Smooth muscle cell (in vitro differentiated cells): ENCODE measurements at regions not wholly inside any gene's neighbourhood (a gene's known extent, or its start where the extent isn't known, plus 50 kb on each side); places are given as distances from the start of the nearest gene placed in this dataset.

ENCODE experiments used
- DNase-seq: peaks from one replicate; lab custom pipeline; 2025; ENCODE audit not compliant: unreplicated experiment; lab: John Stamatoyannopoulos, UW
- H2AFZ ChIP-seq: fragments of 200-600 bp; sonication (generic); 2 replicates; pipeline ENCODE4 v1.6.0; 2016; ENCODE audit warnings: antibody characterized with exemption, low read depth, mild to moderate bottlenecking
- H3F3A ChIP-seq: fragments of 200-600 bp; sonication (generic); 2 replicates; pipeline ENCODE4 v1.6.0; 2017; ENCODE audit warnings: antibody characterized with exemption, low read depth
- H3K27ac ChIP-seq: fragments of 200-600 bp; sonication (generic); 2 replicates; pipeline ENCODE4 v1.5.1; 2016; ENCODE audit warnings: low read depth, mild to moderate bottlenecking
- H3K27me3 ChIP-seq: fragments of 200-600 bp; sonication (generic); 2 replicates; pipeline ENCODE4 v1.6.1; 2016; ENCODE audit warnings: low read depth, mild to moderate bottlenecking
- H3K36me3 ChIP-seq: fragments of 200-600 bp; sonication (generic); 2 replicates; pipeline ENCODE4 v1.5.1; 2016; ENCODE audit warnings: low read depth
- H3K4me1 ChIP-seq: fragments of 200-600 bp; sonication (generic); 2 replicates; pipeline ENCODE4 v1.5.1; 2016; ENCODE audit warnings: low read depth
- H3K4me2 ChIP-seq: fragments of 200-600 bp; sonication (generic); 2 replicates; pipeline ENCODE4 v1.6.0; 2016; ENCODE audit warnings: mild to moderate bottlenecking
- H3K4me3 ChIP-seq: fragments of 200-600 bp; sonication (generic); 2 replicates; pipeline ENCODE4 v1.5.1; 2016; ENCODE audit warnings: mild to moderate bottlenecking
- H3K79me2 ChIP-seq: fragments of 200-600 bp; sonication (generic); 2 replicates; pipeline ENCODE4 v1.6.0; 2016; ENCODE audit warnings: low read depth, mild to moderate bottlenecking
- H3K9ac ChIP-seq: fragments of 200-600 bp; sonication (generic); 2 replicates; pipeline ENCODE4 v1.6.0; 2016; ENCODE audit warnings: low read depth
- H3K9me3 ChIP-seq: fragments of 200-600 bp; sonication (generic); replicated peaks from 2 replicates; pipeline ENCODE4 v1.5.1; 2016; ENCODE audit warnings: low read depth
- H4K20me1 ChIP-seq: fragments of 200-600 bp; sonication (generic); 2 replicates; pipeline ENCODE4 v1.6.0; 2016; ENCODE audit warnings: low read depth
- WGBS: methylation state at CpG from one replicate; pipeline ENCODE4 v1.1.7; 2016; ENCODE audit warnings: low lambda C conversion rate; 5-methylcytosine and 5-hydroxymethylcytosine counted together
- TF ChIP-seq, protein P1 (sequence below): fragments of 200-600 bp; sonication (generic); IDR thresholded peaks from 2 replicates; pipeline ENCODE4 v1.5.1; 2017; ENCODE audit warnings: borderline replicate concordance, mild to moderate bottlenecking, antibody characterized with exemption; ENCODE audit not compliant: insufficient read depth, poor library complexity, severe bottlenecking

DNA sequence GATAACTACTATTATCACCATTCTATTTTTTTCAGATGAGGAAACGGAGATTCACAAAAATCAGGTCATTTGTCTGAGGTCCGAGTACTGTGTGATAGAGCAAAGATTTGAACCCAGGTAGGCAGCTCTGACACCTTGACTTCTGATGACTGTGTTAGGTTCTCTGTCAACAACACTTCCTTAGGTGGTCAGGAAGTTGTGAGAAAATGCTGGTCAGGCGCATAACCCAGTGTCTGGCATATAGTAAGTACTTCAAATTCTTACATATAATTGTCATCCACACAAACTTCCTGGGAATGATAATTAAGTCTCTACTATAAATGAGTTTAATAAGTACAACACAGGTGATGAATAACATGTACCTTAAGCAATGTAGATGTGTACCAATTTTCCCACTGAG, 381.5 kb downstream of the NEBL start:
- Histone ChIP-seq H3K27ac (no peak overlapping the region), H3K9ac (no peak overlapping the region), H3K36me3 (no peaks in the 10 kb centered on the region), H3K79me2 (no peaks in the 10 kb centered on the region), H2AFZ (no peak overlapping the region), H3K27me3 (no peaks in the 10 kb centered on the region), H4K20me1 (no peaks in the 10 kb centered on the region), H3K4me3 (no peak overlapping the region), H3F3A (no peaks in the 10 kb centered on the region), H3K9me3 (no peaks in the 10 kb centered on the region), H3K4me2 (no peak overlapping the region), H3K4me1 (no peaks in the 10 kb centered on the region)
- no peak for DNase-seq
- TF ChIP-seq, protein P1, sequence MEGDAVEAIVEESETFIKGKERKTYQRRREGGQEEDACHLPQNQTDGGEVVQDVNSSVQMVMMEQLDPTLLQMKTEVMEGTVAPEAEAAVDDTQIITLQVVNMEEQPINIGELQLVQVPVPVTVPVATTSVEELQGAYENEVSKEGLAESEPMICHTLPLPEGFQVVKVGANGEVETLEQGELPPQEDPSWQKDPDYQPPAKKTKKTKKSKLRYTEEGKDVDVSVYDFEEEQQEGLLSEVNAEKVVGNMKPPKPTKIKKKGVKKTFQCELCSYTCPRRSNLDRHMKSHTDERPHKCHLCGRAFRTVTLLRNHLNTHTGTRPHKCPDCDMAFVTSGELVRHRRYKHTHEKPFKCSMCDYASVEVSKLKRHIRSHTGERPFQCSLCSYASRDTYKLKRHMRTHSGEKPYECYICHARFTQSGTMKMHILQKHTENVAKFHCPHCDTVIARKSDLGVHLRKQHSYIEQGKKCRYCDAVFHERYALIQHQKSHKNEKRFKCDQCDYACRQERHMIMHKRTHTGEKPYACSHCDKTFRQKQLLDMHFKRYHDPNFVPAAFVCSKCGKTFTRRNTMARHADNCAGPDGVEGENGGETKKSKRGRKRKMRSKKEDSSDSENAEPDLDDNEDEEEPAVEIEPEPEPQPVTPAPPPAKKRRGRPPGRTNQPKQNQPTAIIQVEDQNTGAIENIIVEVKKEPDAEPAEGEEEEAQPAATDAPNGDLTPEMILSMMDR: no peak
- WGBS: 88% methylated on average over 3 of the region's 3 CpGs

DNA sequence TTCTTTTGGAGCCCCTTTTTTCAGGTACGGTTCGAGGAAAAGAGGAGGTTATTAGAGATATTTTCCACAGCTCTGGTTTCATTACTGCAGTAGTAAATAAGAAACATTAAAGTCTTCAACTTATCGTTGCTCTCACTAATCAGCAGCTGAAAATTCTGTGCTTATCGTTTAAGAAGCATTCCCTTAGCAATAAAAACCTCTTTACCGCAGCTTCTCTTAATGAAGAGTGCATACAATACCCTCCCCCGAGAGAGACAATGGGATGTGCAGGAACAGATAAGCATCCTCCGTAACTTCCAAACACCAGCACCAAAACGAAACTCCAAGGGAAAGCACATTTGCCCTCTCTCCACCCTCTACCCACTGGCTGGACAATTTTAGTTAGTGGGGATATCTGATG, 384.5 kb downstream of the NEBL start:
- Histone ChIP-seq H3F3A (no peaks in the 10 kb centered on the region), H3K4me3 (no peak overlapping the region), H4K20me1 (no peaks in the 10 kb centered on the region), H3K9me3 (no peaks in the 10 kb centered on the region), H3K4me2 (no peak overlapping the region), H3K9ac (no peak overlapping the region), H3K27me3 (no peaks in the 10 kb centered on the region), H2AFZ (no peak overlapping the region), H3K36me3 (no peaks in the 10 kb centered on the region), H3K27ac (no peak overlapping the region), H3K4me1 (no peaks in the 10 kb centered on the region), H3K79me2 (no peaks in the 10 kb centered on the region)
- TF ChIP-seq, protein P1: no peak
- DNase-seq: no peak
- WGBS: 82% methylated on average over 8 of the region's 8 CpGs

DNA sequence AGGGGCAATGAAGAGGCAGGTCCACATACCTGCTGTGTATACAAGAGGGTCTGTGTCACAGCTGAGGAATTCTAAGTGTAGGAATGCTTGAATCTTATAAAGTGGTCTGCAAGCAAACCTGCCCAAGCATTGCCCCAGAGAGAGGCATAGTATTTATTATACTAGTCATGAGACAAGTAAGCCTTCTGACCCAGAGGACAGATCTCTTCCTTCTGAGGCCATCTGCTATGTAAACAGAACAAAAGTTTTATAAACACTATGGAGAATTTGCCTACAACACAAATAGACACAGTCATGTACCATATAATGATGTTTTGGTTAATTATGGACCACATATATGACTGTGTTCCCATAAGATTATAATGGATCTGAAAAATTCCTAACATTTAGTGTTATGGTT, 388.2 kb downstream of the NEBL start:
- Histone ChIP-seq H3K79me2 (no peaks in the 10 kb centered on the region), H3K27ac (no peak overlapping the region), H3K9me3 (no peaks in the 10 kb centered on the region), H4K20me1 (no peaks in the 10 kb centered on the region), H3K4me3 (no peak overlapping the region), H3K4me1 (no peaks in the 10 kb centered on the region), H3K36me3 (no peaks in the 10 kb centered on the region), H2AFZ (no peak overlapping the region), H3K4me2 (no peak overlapping the region), H3K27me3 (no peaks in the 10 kb centered on the region), H3K9ac (no peak overlapping the region), H3F3A (no peaks in the 10 kb centered on the region)
- TF ChIP-seq, protein P1: no peak
- no peak for DNase-seq

DNA sequence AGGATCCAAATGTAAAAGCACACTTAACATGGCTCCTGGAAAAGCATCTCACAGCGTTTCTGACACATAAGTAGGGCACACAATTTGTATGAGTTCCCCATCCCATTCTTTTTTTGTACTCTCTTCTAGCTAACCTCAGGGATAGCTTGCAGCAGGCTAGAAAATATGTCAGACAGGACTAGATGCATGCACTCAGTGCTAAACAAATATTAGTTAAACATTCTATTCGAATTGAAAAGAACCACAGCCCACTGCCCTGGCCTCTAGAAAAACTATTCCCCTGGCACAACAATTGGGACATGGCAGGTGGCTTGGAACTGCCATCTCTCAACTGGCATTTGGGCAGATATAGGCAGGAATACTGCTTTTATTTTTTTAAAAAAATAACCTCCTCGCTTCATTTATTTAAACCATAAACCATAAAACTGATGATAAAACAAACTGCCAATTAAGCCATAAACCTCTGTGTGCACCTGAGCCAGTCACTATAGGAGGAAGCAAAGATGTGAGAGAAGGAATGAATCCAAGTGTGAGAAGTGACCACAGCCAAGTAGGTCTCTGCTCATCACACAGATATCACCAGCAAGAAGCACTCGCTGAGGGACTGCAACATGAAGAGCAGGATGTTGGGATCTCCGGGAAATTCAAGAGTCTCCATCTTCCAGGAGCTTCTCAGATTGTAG, 394.1 kb downstream of the NEBL start:
- H3K4me3 ChIP-seq: no peak overlapping the region
- H2AFZ ChIP-seq: no peak overlapping the region
- H3K27ac ChIP-seq: no peak overlapping the region
- TF ChIP-seq, protein P1: no peak
- no peak overlapping the region for H3K4me2 ChIP-seq
- H4K20me1 ChIP-seq: no peaks in the 10 kb centered on the region
- no peaks in the 10 kb centered on the region for H3K79me2 ChIP-seq
- peaks cover 3% of the 10 kb centered on the region for H3K27me3 ChIP-seq
- H3K36me3 ChIP-seq: no peaks in the 10 kb centered on the region
- WGBS: 81% methylated on average over 5 of the region's 5 CpGs
- no peaks in the 10 kb centered on the region for H3K9me3 ChIP-seq
- H3K9ac ChIP-seq: no peak overlapping the region
- no peak for DNase-seq
- H3F3A ChIP-seq: no peaks in the 10 kb centered on the region
- no peaks in the 10 kb centered on the region for H3K4me1 ChIP-seq
